HL-60 (cell line): ENCODE measurements at regions not wholly inside any gene's neighbourhood (a gene's known extent, or its start where the extent isn't known, plus 50 kb on each side); places are given as distances from the start of the nearest gene placed in this dataset.

Source experiments
- CTCF ChIP-seq: IDR thresholded peaks from one replicate; pipeline ENCODE4 v1.5.1; 2011; ENCODE audit warnings: low read length, control low read depth, inconsistent platforms; ENCODE audit not compliant: insufficient read depth
- GABPA ChIP-seq: IDR thresholded peaks from 2 replicates; pipeline ENCODE4 v1.6.1; 2012; ENCODE audit warnings: low read depth
- POLR2AphosphoS5 ChIP-seq: IDR thresholded peaks from 2 replicates; pipeline ENCODE4 v1.6.1; 2012; ENCODE audit warnings: low read depth
- REST ChIP-seq: IDR thresholded peaks from 2 replicates; pipeline ENCODE4 v1.6.1; 2012; ENCODE audit warnings: low read depth; ENCODE audit not compliant: insufficient replicate concordance
- SPI1 ChIP-seq: IDR thresholded peaks from 2 replicates; pipeline ENCODE4 v1.6.1; 2012; ENCODE audit warnings: low read depth, mild to moderate bottlenecking, borderline replicate concordance

GRCh38 chr13:109644956-109645355, 141.4 kb downstream of the IRS2 start:
- TF ChIP-seq CTCF: no peak
- no peak for TF ChIP-seq REST
- TF ChIP-seq GABPA: no peak
- no peak for TF ChIP-seq POLR2AphosphoS5
- TF ChIP-seq SPI1: no peak
